ENCODE measurements at regions not wholly inside any gene's neighbourhood (a gene's known extent, or its start where the extent isn't known, plus 50 kb on each side); places are given as distances from the start of the nearest gene placed in this dataset.
A peak's percentile ranks its signal among the peaks of the same experiment; 100 is the strongest.

DNA sequence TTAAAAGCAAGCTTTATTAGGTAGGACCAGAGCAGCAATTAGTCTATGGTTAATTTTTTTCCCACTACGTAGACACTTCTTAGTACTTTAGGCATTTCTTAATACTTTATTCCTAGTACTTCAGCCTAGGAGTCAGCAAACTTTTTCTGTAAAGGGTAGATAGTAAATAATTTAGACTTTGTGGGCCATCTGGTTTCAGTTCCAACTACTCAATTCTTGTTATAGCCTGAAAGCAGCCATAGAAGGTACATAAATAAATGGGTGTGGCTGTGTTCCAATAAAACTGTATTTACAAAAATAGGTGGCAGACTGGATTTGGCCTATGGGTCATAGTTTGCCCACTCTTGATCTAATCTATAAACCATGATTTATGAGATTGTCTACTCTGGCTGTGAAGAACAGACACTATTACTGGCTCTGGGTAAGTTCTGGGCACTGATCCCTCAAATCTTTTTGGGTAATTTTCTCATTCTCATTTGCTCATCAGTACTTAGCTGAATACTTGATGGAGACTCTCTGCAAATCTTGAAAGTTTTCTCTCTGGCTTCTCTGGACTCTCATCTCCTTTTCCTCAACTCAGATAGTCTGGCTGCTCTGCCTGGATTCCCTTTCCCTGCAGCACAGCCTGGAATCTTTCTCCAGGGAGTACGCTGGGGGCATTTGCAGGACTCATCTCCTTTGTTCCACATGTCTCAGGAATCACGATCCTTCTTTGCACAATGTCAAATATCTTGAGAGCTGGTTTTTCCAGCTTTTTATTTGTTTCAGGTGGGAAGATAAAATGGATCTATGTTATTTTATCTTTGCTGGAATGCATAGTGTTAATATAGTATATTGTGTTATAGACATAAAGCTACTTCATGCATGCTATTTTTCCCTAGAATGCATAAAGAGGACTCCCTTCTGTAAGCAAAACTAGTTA lies 524.8 kb upstream of the TBL1XR1 start:
- Mint-ChIP-seq H3K4me1 (peaks cover 9 to 18% (median 15%) of the 10 kb centered on the region in 4 donors), H3K36me3 (peaks cover 0 to 5% (median 0%) of the 10 kb centered on the region in 3 donors), H3K4me3 (no peak overlapping the region), H3K9me3 (peaks cover 0 to 3% (median 0%) of the 10 kb centered on the region in 9 donors), H3K27ac (peak overlapping the region in 1 of 10 donors; percentile 50), H3K27me3 (no peaks in the 10 kb centered on the region)
- no peak for DNase-seq
- POLR2A ChIA-PET: no interaction called here
- ATAC-seq: no peak

DNA sequence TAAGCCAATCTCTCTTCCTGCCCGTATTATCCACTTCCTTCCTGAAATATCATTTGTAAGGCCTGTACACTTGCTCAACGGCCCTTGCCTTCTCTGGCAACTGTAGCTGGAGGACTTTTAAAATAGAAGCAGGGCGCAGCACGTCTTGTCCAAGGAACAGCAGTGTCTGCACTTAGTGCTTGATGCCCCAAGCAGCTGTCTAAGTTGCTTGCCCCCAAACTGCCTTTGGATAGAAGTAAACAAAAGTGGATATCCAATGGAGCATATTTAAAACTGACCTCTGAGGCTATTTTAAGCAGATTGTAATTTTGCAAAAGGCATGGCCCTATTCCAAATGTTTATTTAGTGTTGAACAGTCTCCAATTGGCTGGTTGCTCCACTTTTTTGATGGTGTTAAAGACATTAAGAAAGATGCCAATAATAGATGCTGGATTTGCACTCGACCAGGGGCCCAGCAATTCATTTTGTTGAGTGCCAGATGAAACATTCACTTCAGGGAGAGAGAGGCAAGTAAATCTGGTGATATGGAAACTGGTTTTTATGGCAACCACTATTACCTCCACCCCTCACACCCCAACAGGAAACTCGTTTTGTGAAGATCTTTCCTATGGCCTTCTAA lies 526.8 kb upstream of the TBL1XR1 start:
- Mint-ChIP-seq H3K4me3 (peak overlapping the region in 4 of 10 donors; percentile 11 to 30 (median 23)), H3K9me3 (peaks cover 0 to 9% (median 2%) of the 10 kb centered on the region in 9 donors), H3K27ac (peak overlapping the region in 1 of 10 donors; percentile 26), H3K4me1 (peaks cover 9 to 18% (median 15%) of the 10 kb centered on the region in 4 donors), H3K36me3 (peaks cover 0 to 15% (median 5%) of the 10 kb centered on the region in 3 donors), H3K27me3 (no peaks in the 10 kb centered on the region)
- no peak for ATAC-seq
- POLR2A ChIA-PET: no interaction called here
- no peak for DNase-seq

DNA sequence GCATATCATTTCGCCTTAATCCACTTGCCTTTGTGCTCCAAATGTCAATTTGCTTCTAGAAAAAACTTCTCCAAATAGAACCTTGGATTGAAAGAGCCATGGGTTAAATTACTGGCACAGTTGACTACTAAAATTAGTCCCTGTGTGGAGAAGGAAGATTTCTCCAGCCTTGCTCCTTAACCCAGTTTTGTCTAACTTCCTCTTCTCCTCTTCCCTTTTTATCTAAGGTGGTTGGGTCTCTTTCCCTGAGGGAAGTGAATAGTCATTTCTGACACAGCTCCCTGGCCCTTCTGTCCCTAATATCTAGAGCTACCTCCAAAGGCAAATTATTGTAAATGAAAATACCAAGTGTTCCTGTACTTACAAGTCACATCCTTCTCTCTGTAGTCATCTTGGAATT lies 527.9 kb upstream of the TBL1XR1 start:
- peaks cover 0 to 15% (median 5%) of the 10 kb centered on the region in 3 donors for H3K36me3 Mint-ChIP-seq
- DNase-seq (no peak), ATAC-seq (no peak)
- POLR2A ChIA-PET: no interaction called here
- H3K27me3 Mint-ChIP-seq: no peaks in the 10 kb centered on the region
- peaks cover 9 to 18% (median 15%) of the 10 kb centered on the region in 4 donors for H3K4me1 Mint-ChIP-seq
- H3K4me3 Mint-ChIP-seq: no peak overlapping the region
- peaks cover 0 to 9% (median 2%) of the 10 kb centered on the region in 9 donors for H3K9me3 Mint-ChIP-seq
- H3K27ac Mint-ChIP-seq: peak overlapping the region in 1 of 10 donors; percentile 14

DNA sequence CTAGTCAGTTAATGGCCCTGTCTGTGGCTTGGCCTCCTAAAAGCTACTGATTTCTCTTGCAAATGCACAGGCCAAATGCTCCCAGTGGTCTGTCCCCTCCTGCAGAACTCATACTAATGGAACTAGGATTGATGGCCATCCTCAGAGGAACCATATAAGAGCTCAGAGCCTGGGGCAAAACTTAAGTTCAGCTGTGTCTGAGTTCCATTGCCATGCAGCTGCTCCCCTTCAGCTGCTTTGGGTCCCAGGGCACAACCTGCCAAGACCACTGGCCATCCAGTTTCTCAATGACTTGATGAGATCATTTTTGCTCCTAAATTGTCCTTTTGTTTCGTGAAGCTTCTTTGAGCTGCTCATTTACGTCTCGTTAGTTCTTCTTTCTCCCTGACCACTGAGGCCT lies 529.5 kb upstream of the TBL1XR1 start:
- POLR2A ChIA-PET: no interaction called here
- H3K4me3 Mint-ChIP-seq: no peak overlapping the region

DNA sequence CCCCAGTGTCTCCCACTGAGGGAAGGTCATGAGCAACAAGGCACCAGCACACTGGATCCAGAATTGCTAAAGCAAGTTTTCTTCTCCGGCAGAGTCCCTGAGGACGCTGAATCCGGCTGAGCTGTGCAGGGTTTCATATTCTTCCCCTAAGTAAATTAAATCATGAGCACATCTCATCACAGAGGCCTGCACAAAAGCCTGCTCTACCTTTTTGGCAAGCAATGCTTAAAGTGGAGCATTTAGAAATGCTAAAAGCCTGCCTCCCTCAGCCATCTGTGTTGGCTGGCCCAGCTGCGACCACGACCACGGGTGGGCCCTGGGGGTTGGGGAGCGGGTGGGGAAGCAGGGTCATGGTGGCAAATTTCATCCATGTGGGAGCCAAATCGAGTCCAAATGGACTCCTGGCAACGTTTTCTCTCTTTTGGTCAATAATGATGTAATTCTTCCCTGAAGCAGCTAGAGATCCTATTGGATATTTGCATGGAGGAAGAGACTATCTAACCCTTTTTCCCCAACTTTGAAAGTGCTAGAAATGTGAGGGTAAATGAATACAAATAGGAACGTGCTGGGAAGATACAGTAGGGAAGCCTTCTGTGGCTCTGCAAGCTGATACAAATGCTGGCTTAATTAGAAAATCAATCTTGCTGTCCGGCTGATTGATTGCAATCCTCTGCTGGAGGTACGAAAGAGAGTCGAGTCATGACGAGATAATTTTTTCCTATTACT lies 532.8 kb upstream of the TBL1XR1 start:
- ATAC-seq (no peak), DNase-seq (no peak)
- POLR2A ChIA-PET: no interaction called here
- Mint-ChIP-seq H3K9me3 (peaks cover 0 to 9% (median 0%) of the 10 kb centered on the region in 9 donors), H3K4me3 (no peak overlapping the region), H3K4me1 (peaks cover 0 to 4% (median under 1%) of the 10 kb centered on the region in 4 donors), H3K27ac (no peak overlapping the region), H3K36me3 (peaks cover 0 to 11% (median 5%) of the 10 kb centered on the region in 3 donors), H3K27me3 (no peaks in the 10 kb centered on the region)

More for the DNA sequence above, 529.5 kb upstream of the TBL1XR1 start:
- peaks cover 0 to 15% (median 5%) of the 10 kb centered on the region in 3 donors for H3K36me3 Mint-ChIP-seq
- H3K27ac Mint-ChIP-seq: peak overlapping the region in 2 of 10 donors; percentile 15 to 26
- DNase-seq: no peak
- ATAC-seq: no peak
- peaks cover 9 to 18% (median 15%) of the 10 kb centered on the region in 4 donors for H3K4me1 Mint-ChIP-seq
- H3K27me3 Mint-ChIP-seq: no peaks in the 10 kb centered on the region
- peaks cover 0 to 9% (median 0%) of the 10 kb centered on the region in 9 donors for H3K9me3 Mint-ChIP-seq

DNA sequence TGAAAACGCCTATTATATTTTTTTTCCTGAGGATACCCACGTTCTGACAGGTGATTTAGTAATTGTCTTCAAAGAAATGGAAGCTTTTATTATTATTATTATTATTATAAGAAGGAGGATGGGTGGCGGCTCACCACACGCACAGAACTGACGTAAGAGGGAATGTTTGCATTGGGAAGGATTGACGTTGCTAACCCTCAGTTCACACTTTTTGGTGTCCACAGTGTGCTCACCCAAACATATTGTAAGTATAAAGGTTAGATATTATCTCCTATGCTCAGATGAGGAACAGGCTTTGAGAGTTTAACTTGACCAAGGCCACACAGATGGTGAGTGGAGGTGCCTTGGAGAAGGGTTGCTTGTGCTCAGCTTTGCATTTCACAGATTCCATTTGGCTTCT lies 533.5 kb upstream of the TBL1XR1 start:
- H3K4me1 Mint-ChIP-seq: no peaks in the 10 kb centered on the region
- DNase-seq (no peak), ATAC-seq (no peak)
- POLR2A ChIA-PET: no interaction called here
- H3K4me3 Mint-ChIP-seq: no peak overlapping the region
- H3K36me3 Mint-ChIP-seq: peaks cover 0 to 11% (median 5%) of the 10 kb centered on the region in 3 donors
- H3K27ac Mint-ChIP-seq: no peak overlapping the region
- H3K9me3 Mint-ChIP-seq: peaks cover 0 to 9% (median 0%) of the 10 kb centered on the region in 9 donors
- no peaks in the 10 kb centered on the region for H3K27me3 Mint-ChIP-seq

DNA sequence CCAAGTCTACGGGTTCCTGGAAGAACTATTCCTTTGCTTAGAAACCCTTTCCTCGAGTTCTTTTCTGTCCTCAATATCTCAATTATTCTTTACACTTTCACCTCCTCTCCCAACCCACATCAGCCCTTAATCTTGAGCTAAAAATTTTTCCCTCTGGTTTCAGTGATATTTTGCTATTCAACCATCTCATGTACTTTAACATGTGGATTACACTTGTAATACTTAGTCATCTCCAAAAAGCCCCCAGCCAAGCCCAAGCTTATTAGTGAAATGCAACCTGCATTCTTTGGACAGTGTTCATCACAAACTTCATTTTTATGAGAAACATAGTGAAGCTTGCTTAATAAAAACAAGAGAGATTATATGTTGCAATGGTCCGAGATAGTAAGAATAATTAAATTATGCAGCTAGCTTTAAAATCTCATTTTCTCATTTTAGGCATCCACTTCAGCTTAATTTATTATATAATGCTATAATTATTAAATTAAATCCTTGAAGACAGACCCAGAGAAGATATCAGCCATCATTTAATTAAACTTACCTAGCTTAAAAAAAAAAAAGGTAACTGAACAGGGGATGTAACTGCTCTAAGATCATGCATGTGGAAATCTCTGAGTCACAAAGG lies 534.5 kb upstream of the TBL1XR1 start:
- Mint-ChIP-seq H3K27ac (no peak overlapping the region), H3K9me3 (peaks cover 0 to 9% (median 0%) of the 10 kb centered on the region in 9 donors), H3K27me3 (no peaks in the 10 kb centered on the region), H3K36me3 (peaks cover 0 to 11% (median 5%) of the 10 kb centered on the region in 3 donors), H3K4me3 (no peak overlapping the region), H3K4me1 (no peaks in the 10 kb centered on the region)
- DNase-seq (no peak), ATAC-seq (no peak)
- POLR2A ChIA-PET: no interaction called here

DNA sequence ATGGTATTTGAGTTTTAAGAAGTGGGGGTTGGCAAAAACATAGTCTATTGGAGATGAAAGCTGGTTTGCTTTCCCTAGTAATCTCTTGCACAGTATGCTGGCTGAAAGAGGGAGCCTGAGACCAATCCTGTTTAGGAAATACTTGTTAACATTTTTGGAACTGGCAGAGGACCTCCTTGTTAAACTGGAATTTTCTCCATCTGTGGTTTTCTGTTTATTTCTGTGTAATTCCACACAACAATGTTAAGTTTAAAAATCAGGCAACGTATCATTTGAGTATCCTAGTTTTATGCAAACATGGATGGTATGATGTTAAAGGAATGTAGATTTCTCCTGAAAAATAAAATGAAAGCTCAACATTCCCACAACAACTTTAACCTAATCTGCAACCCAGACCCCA lies 536.0 kb upstream of the TBL1XR1 start:
- ATAC-seq: no peak
- H3K4me1 Mint-ChIP-seq: no peaks in the 10 kb centered on the region
- POLR2A ChIA-PET: no interaction called here

DNA sequence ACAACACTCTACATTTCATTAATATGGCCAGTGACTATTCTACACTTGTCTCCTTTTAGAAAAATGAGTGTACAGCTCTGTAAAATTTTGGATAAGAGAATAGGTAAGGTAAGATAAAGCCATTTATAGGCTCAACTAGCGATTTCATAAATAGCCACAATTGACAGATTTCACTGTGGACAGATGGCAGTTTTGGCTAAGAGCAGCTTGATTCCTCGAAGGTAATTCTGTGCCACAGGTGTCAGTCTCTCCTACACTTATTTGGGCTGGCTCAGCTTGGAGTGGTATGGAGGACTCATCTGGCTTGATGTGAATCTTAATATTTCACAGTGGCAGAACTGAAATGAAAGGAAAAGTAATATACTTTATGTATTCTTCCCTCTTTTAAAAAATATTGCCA lies 536.7 kb upstream of the TBL1XR1 start:
- Mint-ChIP-seq H3K4me1 (no peaks in the 10 kb centered on the region), H3K27ac (no peak overlapping the region), H3K9me3 (no peaks in the 10 kb centered on the region), H3K36me3 (peaks cover 0 to 1% (median 0%) of the 10 kb centered on the region in 3 donors), H3K4me3 (no peak overlapping the region), H3K27me3 (no peaks in the 10 kb centered on the region)
- no peak for DNase-seq
- POLR2A ChIA-PET: no interaction called here
- no peak for ATAC-seq

More for the DNA sequence above, 536.0 kb upstream of the TBL1XR1 start:
- DNase-seq: no peak
- H3K9me3 Mint-ChIP-seq: peaks cover 0 to 5% (median 0%) of the 10 kb centered on the region in 9 donors
- no peak overlapping the region for H3K27ac Mint-ChIP-seq
- no peaks in the 10 kb centered on the region for H3K27me3 Mint-ChIP-seq
- H3K36me3 Mint-ChIP-seq: peaks cover 0 to 5% (median 4%) of the 10 kb centered on the region in 3 donors
- no peak overlapping the region for H3K4me3 Mint-ChIP-seq

DNA sequence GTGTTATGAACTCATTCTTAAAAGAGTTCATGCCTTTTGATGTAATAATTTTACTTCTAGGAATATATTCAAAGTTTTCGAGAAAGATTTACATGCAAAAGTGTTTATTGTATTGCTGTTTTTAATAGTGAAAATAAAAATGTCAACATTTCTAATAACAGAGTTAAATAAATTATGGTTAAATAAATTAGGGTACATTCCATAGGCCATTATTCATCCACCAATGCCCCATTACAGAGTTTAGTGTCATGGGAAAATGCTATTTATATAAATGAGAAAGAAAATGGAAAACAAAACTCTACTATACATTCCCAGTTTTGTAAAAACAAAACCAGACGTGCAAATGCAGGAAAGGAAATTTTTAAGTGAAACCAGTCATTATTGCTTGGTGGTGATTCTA lies 538.1 kb upstream of the TBL1XR1 start:
- H3K27ac Mint-ChIP-seq: no peak overlapping the region

DNA sequence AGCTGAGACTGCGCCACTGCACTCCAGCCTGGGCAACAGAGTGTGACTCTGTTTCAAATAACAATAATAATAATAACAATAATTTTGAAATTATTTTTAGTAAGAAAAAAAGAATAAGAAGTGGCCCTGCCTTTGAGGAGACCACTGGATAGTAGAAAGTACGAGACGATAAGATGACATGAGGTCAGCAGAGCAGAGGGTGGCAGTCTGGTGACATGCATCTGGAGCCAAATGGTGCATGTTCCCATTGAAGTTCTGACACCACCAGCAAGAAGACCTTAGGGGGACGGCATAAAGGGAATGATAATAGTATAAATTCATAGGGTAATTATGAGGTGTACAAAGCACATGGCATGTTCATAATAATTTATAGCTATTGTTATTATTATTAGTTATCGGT lies 542.2 kb upstream of the TBL1XR1 start:
- POLR2A ChIA-PET: no interaction called here
- Mint-ChIP-seq H3K27me3 (no peaks in the 10 kb centered on the region), H3K36me3 (peaks cover 0 to 1% (median 0%) of the 10 kb centered on the region in 3 donors), H3K27ac (no peak overlapping the region), H3K4me1 (peaks cover 0 to 4% (median 0%) of the 10 kb centered on the region in 4 donors), H3K4me3 (no peak overlapping the region), H3K9me3 (no peaks in the 10 kb centered on the region)
- ATAC-seq (no peak), DNase-seq (no peak)

More for the DNA sequence above, 538.1 kb upstream of the TBL1XR1 start:
- no peaks in the 10 kb centered on the region for H3K27me3 Mint-ChIP-seq
- no peaks in the 10 kb centered on the region for H3K9me3 Mint-ChIP-seq
- H3K4me3 Mint-ChIP-seq: no peak overlapping the region
- ATAC-seq (no peak), DNase-seq (no peak)
- POLR2A ChIA-PET: no interaction called here
- no peaks in the 10 kb centered on the region for H3K36me3 Mint-ChIP-seq
- peaks cover 0 to 2% (median 0%) of the 10 kb centered on the region in 4 donors for H3K4me1 Mint-ChIP-seq

DNA sequence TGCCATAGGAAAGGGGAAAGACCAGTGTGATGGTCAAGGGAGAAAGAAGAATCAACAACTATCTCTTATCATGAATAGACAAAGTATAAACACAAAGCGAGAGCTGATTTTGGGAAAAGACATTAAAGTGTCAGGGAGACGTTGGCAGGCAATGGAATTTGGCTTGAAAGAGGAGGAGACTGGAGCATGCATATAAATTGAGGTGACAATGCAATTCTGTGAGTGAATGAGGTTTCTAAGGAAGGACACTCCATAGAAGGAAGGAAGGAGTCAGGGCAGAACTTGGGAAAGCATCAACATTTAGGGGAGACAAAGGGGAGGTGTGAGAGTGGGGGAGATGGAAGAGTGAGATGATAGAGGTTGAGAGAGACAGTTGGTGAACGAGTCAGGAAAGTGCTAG lies 543.0 kb upstream of the TBL1XR1 start:
- H3K36me3 Mint-ChIP-seq: peaks cover 0 to 1% (median 0%) of the 10 kb centered on the region in 3 donors
- DNase-seq: no peak
- ATAC-seq: no peak
- peaks cover 0 to 4% (median 0%) of the 10 kb centered on the region in 4 donors for H3K4me1 Mint-ChIP-seq
- H3K4me3 Mint-ChIP-seq: no peak overlapping the region
- H3K27me3 Mint-ChIP-seq: no peaks in the 10 kb centered on the region
- H3K27ac Mint-ChIP-seq: no peak overlapping the region
- POLR2A ChIA-PET: no interaction called here
- no peaks in the 10 kb centered on the region for H3K9me3 Mint-ChIP-seq
